Ovary (tissue), 7 donors: ENCODE measurements at regions not wholly inside any gene's neighbourhood (a gene's known extent, or its start where the extent isn't known, plus 50 kb on each side); places are given as distances from the start of the nearest gene placed in this dataset.

Source experiments
- DNase-seq, 5 donors: peaks; one replicate each; pipeline ENCODE4 v3.0.0-alpha.2; 2019 to 2020
- H3K27ac ChIP-seq, 2 donors: fragments of 200-600 bp; one replicate each; pipeline versions ENCODE4 v1.5.1 to v1.8.0; 2019 to 2022
- H3K27me3 ChIP-seq: fragments of 200-600 bp; one replicate; pipeline ENCODE4 v1.8.0; 2022
- H3K36me3 ChIP-seq: fragments of 200-600 bp; sonication (generic); one replicate; pipeline ENCODE4 v1.5.1; 2019
- H3K4me1 ChIP-seq: one replicate; pipeline ENCODE4 v1.8.1; 2013; ENCODE audit warnings: mild to moderate bottlenecking, moderate library complexity; ENCODE audit not compliant: insufficient read depth
- H3K4me3 ChIP-seq: fragments of 200-600 bp; sonication (generic); one replicate; pipeline ENCODE4 v1.5.1; 2017
- H3K9me3 ChIP-seq, 2 donors: fragments of 200-600 bp in 1 of 2; sonication (generic) in 1 of 2; one replicate each; pipeline versions ENCODE4 v1.5.1 to v1.8.1; 2013 to 2019; ENCODE audit warnings: mild to moderate bottlenecking in 1 of 2, moderate library complexity in 1 of 2
- EP300 ChIP-seq: sonication (generic); formaldehyde crosslinking; IDR thresholded peaks from one replicate; pipeline ENCODE4 v1.6.1; 2017; ENCODE audit warnings: antibody characterized with exemption
- POLR2A ChIP-seq: fragments of 450-650 bp; IDR thresholded peaks from one replicate; pipeline ENCODE4 v1.6.1; 2017; ENCODE audit warnings: antibody characterized with exemption, mild to moderate bottlenecking, moderate library complexity
- WGBS, 3 donors: extraction: QIAGEN DNeasy Blood & Tissue Kit in 1 of 3; methylation state at CpG; one replicate each; pipeline versions ENCODE4 v1.1.5 to v1.1.7; 2013 to 2017; 5-methylcytosine and 5-hydroxymethylcytosine counted together
- intact Hi-C, 4 donors: fragments of 100-400 bp; cut with DNase I; formaldehyde crosslinking; loops; one replicate each; pipeline versions ENCODE4 v1.11.0 to v1.15.1; 2022 to 2023
- TF ChIP-seq, protein P1 (sequence below), 3 donors: fragments of 450-650 bp in 2 of 3; fragments of 200-600 bp in 1 of 3; IDR thresholded peaks; one replicate each; pipeline versions ENCODE4 v1.5.1 to v1.8.0; 2016 to 2022; ENCODE audit warnings: antibody characterized with exemption in 3 of 3, mild to moderate bottlenecking in 1 of 3
- donor health status: DM: no; HTN: no; CAD: no; lungs with moderate emphysema.
- donor health status: DM: no; HTN: no; CAD: no.
- donor health status: Bipolar disorder and iron deficiency.
- donor health status: DM: no; HTN: no; CAD: no.
- donor health status: DM: yes; HTN: yes; CAD: no.

GRCh38 chr14:87000081-87000480 lies 992.9 kb downstream of the GALC start:
- no peaks in the 10 kb centered on the region for H3K4me1 ChIP-seq
- no peak overlapping the region for H3K4me3 ChIP-seq
- intact Hi-C loops = no loop called here
- no peak overlapping the region for H3K27ac ChIP-seq
- WGBS, 3 donors = 92 to 97% (median 96%) methylated on average over 4 of the region's 4 CpGs
- TF ChIP-seq EP300 (no peak), POLR2A (no peak)
- TF ChIP-seq, protein P1, sequence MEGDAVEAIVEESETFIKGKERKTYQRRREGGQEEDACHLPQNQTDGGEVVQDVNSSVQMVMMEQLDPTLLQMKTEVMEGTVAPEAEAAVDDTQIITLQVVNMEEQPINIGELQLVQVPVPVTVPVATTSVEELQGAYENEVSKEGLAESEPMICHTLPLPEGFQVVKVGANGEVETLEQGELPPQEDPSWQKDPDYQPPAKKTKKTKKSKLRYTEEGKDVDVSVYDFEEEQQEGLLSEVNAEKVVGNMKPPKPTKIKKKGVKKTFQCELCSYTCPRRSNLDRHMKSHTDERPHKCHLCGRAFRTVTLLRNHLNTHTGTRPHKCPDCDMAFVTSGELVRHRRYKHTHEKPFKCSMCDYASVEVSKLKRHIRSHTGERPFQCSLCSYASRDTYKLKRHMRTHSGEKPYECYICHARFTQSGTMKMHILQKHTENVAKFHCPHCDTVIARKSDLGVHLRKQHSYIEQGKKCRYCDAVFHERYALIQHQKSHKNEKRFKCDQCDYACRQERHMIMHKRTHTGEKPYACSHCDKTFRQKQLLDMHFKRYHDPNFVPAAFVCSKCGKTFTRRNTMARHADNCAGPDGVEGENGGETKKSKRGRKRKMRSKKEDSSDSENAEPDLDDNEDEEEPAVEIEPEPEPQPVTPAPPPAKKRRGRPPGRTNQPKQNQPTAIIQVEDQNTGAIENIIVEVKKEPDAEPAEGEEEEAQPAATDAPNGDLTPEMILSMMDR (IDR thresholded peaks at IDR 0.05) = no peak
- H3K9me3 ChIP-seq = no peaks in the 10 kb centered on the region
- DNase-seq = no peak
- no peaks in the 10 kb centered on the region for H3K27me3 ChIP-seq
- H3K36me3 ChIP-seq = no peaks in the 10 kb centered on the region

- Histone ChIP-seq H3K27me3 (no peaks in the 10 kb centered on the region), H3K4me3 (no peak overlapping the region), H3K9me3 (no peaks in the 10 kb centered on the region), H3K36me3 (no peaks in the 10 kb centered on the region), H3K27ac (no peak overlapping the region), H3K4me1 (no peaks in the 10 kb centered on the region)
- TF ChIP-seq EP300 (no peak), POLR2A (no peak)
- TF ChIP-seq, protein P1 (IDR thresholded peaks at IDR 0.05) = no peak
- intact Hi-C loops = no loop called here
- DNase-seq = no peak
- 88 to 96% (median 89%) methylated on average over 3 of the region's 3 CpGs for WGBS, 3 donors
Measured at GRCh38 chr14:86999036-86999435, 993.9 kb downstream of the GALC start.

GRCh38 chr14:86997271-86997670 lies 995.7 kb downstream of the GALC start:
- intact Hi-C loops = no loop called here
- H3K27ac ChIP-seq = no peak overlapping the region
- no peak overlapping the region for H3K4me3 ChIP-seq
- TF ChIP-seq, protein P1 (IDR thresholded peaks at IDR 0.05) = no peak
- TF ChIP-seq POLR2A (no peak), EP300 (no peak)
- no peak for DNase-seq
- WGBS, 3 donors = 16 to 29% (median 19%) methylated on average over 2 of the region's 2 CpGs
- H3K9me3 ChIP-seq = no peaks in the 10 kb centered on the region
- H3K36me3 ChIP-seq = no peaks in the 10 kb centered on the region
- H3K27me3 ChIP-seq = no peaks in the 10 kb centered on the region
- no peaks in the 10 kb centered on the region for H3K4me1 ChIP-seq

DNA sequence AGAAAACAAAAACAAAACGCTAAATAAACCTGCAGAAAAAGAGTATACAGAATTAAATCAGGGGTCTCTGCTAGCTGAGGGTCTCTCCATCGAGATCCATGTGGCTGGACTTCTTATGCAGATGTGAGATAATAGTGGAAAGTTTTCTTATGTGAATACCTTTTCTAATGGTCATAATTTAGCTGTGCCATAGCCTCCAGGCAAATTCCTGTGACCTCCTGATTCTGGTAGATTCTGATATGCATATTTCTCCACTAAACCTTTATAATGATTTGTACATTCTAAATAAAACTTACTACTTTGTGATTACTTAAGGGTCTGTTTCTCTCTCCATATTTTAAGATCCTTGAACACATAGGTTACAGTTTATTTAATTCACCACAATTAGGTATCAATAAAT lies 1002.6 kb downstream of the GALC start:
- intact Hi-C loops = no loop called here
- 82 to 91% (median 85%) methylated on average over 2 of the region's 2 CpGs for WGBS, 3 donors
- H3K9me3 ChIP-seq = no peaks in the 10 kb centered on the region
- H3K4me3 ChIP-seq = no peak overlapping the region
- H3K27ac ChIP-seq = no peak overlapping the region
- no peaks in the 10 kb centered on the region for H3K36me3 ChIP-seq
- DNase-seq = no peak
- TF ChIP-seq, protein P1 (IDR thresholded peaks at IDR 0.05) = no peak
- no peak for TF ChIP-seq EP300
- no peak for TF ChIP-seq POLR2A
- no peaks in the 10 kb centered on the region for H3K27me3 ChIP-seq
- no peaks in the 10 kb centered on the region for H3K4me1 ChIP-seq

- TF ChIP-seq, protein P1 (IDR thresholded peaks at IDR 0.05) = no peak
- no peak for TF ChIP-seq EP300
- TF ChIP-seq POLR2A = no peak
- H3K4me3 ChIP-seq = no peak overlapping the region
- no peaks in the 10 kb centered on the region for H3K27me3 ChIP-seq
- 84 to 86% (median 85%) methylated on average over 1 of the region's 1 CpG for WGBS, 3 donors
- intact Hi-C loops = no loop called here
- H3K4me1 ChIP-seq = no peaks in the 10 kb centered on the region
- no peaks in the 10 kb centered on the region for H3K9me3 ChIP-seq
- DNase-seq = no peak
- no peaks in the 10 kb centered on the region for H3K36me3 ChIP-seq
- H3K27ac ChIP-seq = no peak overlapping the region
Measured at GRCh38 chr14:86989285-86989684, 1003.7 kb downstream of the GALC start.
